A673 (cell line): ENCODE measurements at regions not wholly inside any gene's neighbourhood (a gene's known extent, or its start where the extent isn't known, plus 50 kb on each side); places are given as distances from the start of the nearest gene placed in this dataset.

ENCODE experiments used
- BruUV-seq: library from RNA; stranded (reverse); fragments of 400-500 nt; replicated peaks from 2 replicates; lab custom pipeline; 2021; lab: Mats Ljungman, UMichigan
- CTCF ChIA-PET: fragments of 300-600 bp; sonication (Branson Sonifier 250); formaldehyde crosslinking; loops from one replicate; lab custom pipeline; 2022; ENCODE audit warnings: antibody characterized with exemption; lab: Charles Lee
- POLR2A ChIA-PET: fragments of 300-600 bp; sonication (Branson Sonifier 250); formaldehyde crosslinking; loops from one replicate; lab custom pipeline; 2022; ENCODE audit warnings: antibody characterized with exemption; ENCODE audit not compliant: low non-redundant PET; lab: Charles Lee
- DNase-seq: peaks from one replicate; pipeline ENCODE4 v3.0.0-alpha.2; 2015; ENCODE audit warnings: low spot score
- H3K27ac ChIP-seq: fragments of 200-600 bp; sonication (generic); 2 replicates; pipeline ENCODE4 v1.5.1; 2016; ENCODE audit warnings: mixed run types, low read depth, mild to moderate bottlenecking, mixed read lengths, antibody characterized with exemption, low read length; ENCODE audit not compliant: poor library complexity, severe bottlenecking
- H3K27me3 ChIP-seq: fragments of 200-600 bp; sonication (generic); replicated peaks from 2 replicates; pipeline ENCODE4 v1.6.1; 2017; ENCODE audit warnings: mixed run types, low read depth, mild to moderate bottlenecking, mixed read lengths, antibody characterized with exemption, low read length; ENCODE audit not compliant: insufficient read depth, poor library complexity
- H3K36me3 ChIP-seq: fragments of 200-600 bp; sonication (generic); 2 replicates; pipeline ENCODE4 v1.6.1; 2016; ENCODE audit warnings: mixed run types, mild to moderate bottlenecking, mixed read lengths, antibody characterized with exemption, low read length; ENCODE audit not compliant: insufficient read depth, poor library complexity, severe bottlenecking
- H3K4me1 ChIP-seq: fragments of 200-600 bp; sonication (generic); 2 replicates; pipeline ENCODE4 v1.6.1; 2017; ENCODE audit warnings: mixed run types, mild to moderate bottlenecking, mixed read lengths, antibody characterized with exemption, low read length; ENCODE audit not compliant: insufficient read depth, poor library complexity, severe bottlenecking
- H3K4me3 ChIP-seq: fragments of 200-600 bp; sonication (generic); 2 replicates; pipeline ENCODE4 v1.5.1; 2016; ENCODE audit warnings: low read depth, mixed run types, mild to moderate bottlenecking, mixed read lengths, low read length; ENCODE audit not compliant: poor library complexity, severe bottlenecking
- H3K9me3 ChIP-seq: fragments of 200-600 bp; sonication (generic); 2 replicates; pipeline ENCODE4 v1.6.1; 2016; ENCODE audit warnings: mixed run types, low read depth, mild to moderate bottlenecking, mixed read lengths, antibody characterized with exemption, low read length; ENCODE audit not compliant: poor library complexity, severe bottlenecking
- EZH2 ChIP-seq: fragments of 200-600 bp; sonication (generic); IDR thresholded peaks from 2 replicates; pipeline ENCODE4 v1.6.1; 2017; ENCODE audit warnings: borderline replicate concordance, low read depth, mild to moderate bottlenecking, mixed read lengths, antibody characterized with exemption, low read length; ENCODE audit not compliant: poor library complexity, severe bottlenecking
- intact Hi-C: fragments of 100-400 bp; cut with micrococcal nuclease; formaldehyde crosslinking; loops from one replicate; pipeline ENCODE4 v1.10.0; 2022; ENCODE audit not compliant: unreplicated experiment
- TF ChIP-seq, protein P1 (sequence below): fragments of 300-800, 200-600 bp; sonication (generic); conservative IDR thresholded peaks from 2 replicates; pipeline ENCODE4 v1.5.1; 2017; ENCODE audit warnings: low read depth, mild to moderate bottlenecking, antibody characterized with exemption, low read length, moderate library complexity, mixed read lengths

DNA sequence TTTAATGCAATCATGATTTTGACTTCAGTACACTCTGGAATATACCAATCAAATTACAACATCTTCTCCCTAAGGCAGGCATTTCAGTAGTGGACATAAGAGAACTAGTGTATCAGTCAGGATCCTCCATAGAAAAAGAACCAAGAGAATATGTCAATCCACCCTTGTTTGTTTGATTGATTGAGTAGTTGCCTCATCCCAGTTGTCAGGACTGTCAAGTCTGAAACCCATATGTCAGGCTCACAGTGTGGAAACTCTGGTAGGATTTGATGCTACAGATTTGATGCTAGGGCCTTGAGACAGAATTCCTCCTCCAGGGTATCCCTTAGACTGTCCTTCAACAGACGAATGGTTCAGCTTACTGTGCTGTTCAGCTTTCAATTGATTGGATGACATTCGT is 375.0 kb downstream of the ETS1 start:
- ChIA-PET POLR2A (no interaction called here), CTCF (no interaction called here)
- Histone ChIP-seq H3K9me3 (no peaks in the 10 kb centered on the region), H3K27ac (no peak overlapping the region), H3K36me3 (no peaks in the 10 kb centered on the region), H3K27me3 (no peaks in the 10 kb centered on the region), H3K4me3 (no peak overlapping the region), H3K4me1 (peaks cover 18% of the 10 kb centered on the region)
- intact Hi-C loops, result no loop called here
- no TSS peak for BruUV-seq
- no peak for DNase-seq
- no peak for TF ChIP-seq EZH2
- TF ChIP-seq, protein P1, sequence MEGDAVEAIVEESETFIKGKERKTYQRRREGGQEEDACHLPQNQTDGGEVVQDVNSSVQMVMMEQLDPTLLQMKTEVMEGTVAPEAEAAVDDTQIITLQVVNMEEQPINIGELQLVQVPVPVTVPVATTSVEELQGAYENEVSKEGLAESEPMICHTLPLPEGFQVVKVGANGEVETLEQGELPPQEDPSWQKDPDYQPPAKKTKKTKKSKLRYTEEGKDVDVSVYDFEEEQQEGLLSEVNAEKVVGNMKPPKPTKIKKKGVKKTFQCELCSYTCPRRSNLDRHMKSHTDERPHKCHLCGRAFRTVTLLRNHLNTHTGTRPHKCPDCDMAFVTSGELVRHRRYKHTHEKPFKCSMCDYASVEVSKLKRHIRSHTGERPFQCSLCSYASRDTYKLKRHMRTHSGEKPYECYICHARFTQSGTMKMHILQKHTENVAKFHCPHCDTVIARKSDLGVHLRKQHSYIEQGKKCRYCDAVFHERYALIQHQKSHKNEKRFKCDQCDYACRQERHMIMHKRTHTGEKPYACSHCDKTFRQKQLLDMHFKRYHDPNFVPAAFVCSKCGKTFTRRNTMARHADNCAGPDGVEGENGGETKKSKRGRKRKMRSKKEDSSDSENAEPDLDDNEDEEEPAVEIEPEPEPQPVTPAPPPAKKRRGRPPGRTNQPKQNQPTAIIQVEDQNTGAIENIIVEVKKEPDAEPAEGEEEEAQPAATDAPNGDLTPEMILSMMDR, result no peak

- intact Hi-C loops, result no loop called here
- POLR2A ChIA-PET, result no interaction called here
These were observed 377.0 kb downstream of the ETS1 start for GRCh38 chr11:128210148-128210940.

GRCh38 chr11:128209138-128209435 is 378.3 kb downstream of the ETS1 start:
- no peak overlapping the region for H3K27ac ChIP-seq
- TF ChIP-seq, protein P1, result no peak
- no peak for TF ChIP-seq EZH2
- DNase-seq, result no peak
- BruUV-seq, result no TSS peak
- peaks cover 18% of the 10 kb centered on the region for H3K4me1 ChIP-seq
- intact Hi-C loops, result no loop called here
- no peaks in the 10 kb centered on the region for H3K9me3 ChIP-seq
- ChIA-PET CTCF (no interaction called here), POLR2A (no interaction called here)
- no peaks in the 10 kb centered on the region for H3K36me3 ChIP-seq
- no peak overlapping the region for H3K4me3 ChIP-seq
- H3K27me3 ChIP-seq, result no peaks in the 10 kb centered on the region

More at GRCh38 chr11:128210148-128210940, 377.0 kb downstream of the ETS1 start:
- Histone ChIP-seq H3K9me3 (no peaks in the 10 kb centered on the region), H3K4me1 (peaks cover 18% of the 10 kb centered on the region), H3K4me3 (no peak overlapping the region), H3K36me3 (no peaks in the 10 kb centered on the region), H3K27ac (no peak overlapping the region), H3K27me3 (no peaks in the 10 kb centered on the region)
- no TSS peak for BruUV-seq
- CTCF ChIA-PET, result no interaction called here
- DNase-seq, result peak; percentile 87
- TF ChIP-seq, protein P1, result no peak
- TF ChIP-seq EZH2, result no peak
